ENCODE measurements at regions not wholly inside any gene's neighbourhood (a gene's known extent, or its start where the extent isn't known, plus 50 kb on each side); places are given as distances from the start of the nearest gene placed in this dataset.

- H3K79me2 ChIP-seq (ENCODE audit: control insufficient read depth, low read length): no peaks in the 10 kb centered on the region
- TF ChIP-seq, protein P1, sequence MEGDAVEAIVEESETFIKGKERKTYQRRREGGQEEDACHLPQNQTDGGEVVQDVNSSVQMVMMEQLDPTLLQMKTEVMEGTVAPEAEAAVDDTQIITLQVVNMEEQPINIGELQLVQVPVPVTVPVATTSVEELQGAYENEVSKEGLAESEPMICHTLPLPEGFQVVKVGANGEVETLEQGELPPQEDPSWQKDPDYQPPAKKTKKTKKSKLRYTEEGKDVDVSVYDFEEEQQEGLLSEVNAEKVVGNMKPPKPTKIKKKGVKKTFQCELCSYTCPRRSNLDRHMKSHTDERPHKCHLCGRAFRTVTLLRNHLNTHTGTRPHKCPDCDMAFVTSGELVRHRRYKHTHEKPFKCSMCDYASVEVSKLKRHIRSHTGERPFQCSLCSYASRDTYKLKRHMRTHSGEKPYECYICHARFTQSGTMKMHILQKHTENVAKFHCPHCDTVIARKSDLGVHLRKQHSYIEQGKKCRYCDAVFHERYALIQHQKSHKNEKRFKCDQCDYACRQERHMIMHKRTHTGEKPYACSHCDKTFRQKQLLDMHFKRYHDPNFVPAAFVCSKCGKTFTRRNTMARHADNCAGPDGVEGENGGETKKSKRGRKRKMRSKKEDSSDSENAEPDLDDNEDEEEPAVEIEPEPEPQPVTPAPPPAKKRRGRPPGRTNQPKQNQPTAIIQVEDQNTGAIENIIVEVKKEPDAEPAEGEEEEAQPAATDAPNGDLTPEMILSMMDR (IDR thresholded peaks at IDR 0.05; ENCODE audit: low read depth, low read length, poor library complexity, severe bottlenecking): no peak
- TF ChIP-seq EZH2phosphoT487 (IDR thresholded peaks at IDR 0.05; ENCODE audit: borderline replicate concordance, low read length): no peak
- no peaks in the 10 kb centered on the region for H3K4me1 ChIP-seq (ENCODE audit: control insufficient read depth, low read length)
- no peaks in the 10 kb centered on the region for H3K9me2 ChIP-seq (replicated peaks; ENCODE audit: control insufficient read depth, low read length)
- H3K36me3 ChIP-seq (ENCODE audit: control insufficient read depth, low read length): no peaks in the 10 kb centered on the region
- H3K4me3 ChIP-seq (ENCODE audit: low read length): no peak overlapping the region
- H3K27me3 ChIP-seq (ENCODE audit: control insufficient read depth, low read length): no peaks in the 10 kb centered on the region
- H3K4me2 ChIP-seq (ENCODE audit: low read length): no peak overlapping the region
- no peak overlapping the region for H3K27ac ChIP-seq (ENCODE audit: low read depth, low read length)
- H3F3A ChIP-seq (ENCODE audit: control insufficient read depth, insufficient read depth): no peaks in the 10 kb centered on the region
- H3K9me3 ChIP-seq (ENCODE audit: control insufficient read depth, insufficient read depth, low read length): no peaks in the 10 kb centered on the region
- H4K20me1 ChIP-seq (ENCODE audit: control insufficient read depth, insufficient read depth, low read depth, low read length): no peaks in the 10 kb centered on the region
Observed at GRCh38 chr20:6665621-6666355, 101.7 kb upstream of the BMP2 start.

GRCh38 chr20:6665161-6665560, 102.3 kb upstream of the BMP2 start:
- Histone ChIP-seq H3K9me3 (ENCODE audit: control insufficient read depth, insufficient read depth, low read length) (no peaks in the 10 kb centered on the region), H3K36me3 (ENCODE audit: control insufficient read depth, low read length) (no peaks in the 10 kb centered on the region), H3K79me2 (ENCODE audit: control insufficient read depth, low read length) (no peaks in the 10 kb centered on the region), H3K4me2 (ENCODE audit: low read length) (no peak overlapping the region), H3K27ac (ENCODE audit: low read depth, low read length) (no peak overlapping the region), H3K27me3 (ENCODE audit: control insufficient read depth, low read length) (no peaks in the 10 kb centered on the region), H3K4me3 (ENCODE audit: low read length) (no peak overlapping the region), H3K4me1 (ENCODE audit: control insufficient read depth, low read length) (no peaks in the 10 kb centered on the region), H3K9me2 (replicated peaks; ENCODE audit: control insufficient read depth, low read length) (no peaks in the 10 kb centered on the region), H3F3A (ENCODE audit: control insufficient read depth, insufficient read depth) (no peaks in the 10 kb centered on the region), H4K20me1 (ENCODE audit: control insufficient read depth, insufficient read depth, low read depth, low read length) (no peaks in the 10 kb centered on the region)
- TF ChIP-seq EZH2phosphoT487 (IDR thresholded peaks at IDR 0.05; ENCODE audit: borderline replicate concordance, low read length): no peak
- TF ChIP-seq, protein P1 (IDR thresholded peaks at IDR 0.05; ENCODE audit: low read depth, low read length, poor library complexity, severe bottlenecking): no peak

DNA sequence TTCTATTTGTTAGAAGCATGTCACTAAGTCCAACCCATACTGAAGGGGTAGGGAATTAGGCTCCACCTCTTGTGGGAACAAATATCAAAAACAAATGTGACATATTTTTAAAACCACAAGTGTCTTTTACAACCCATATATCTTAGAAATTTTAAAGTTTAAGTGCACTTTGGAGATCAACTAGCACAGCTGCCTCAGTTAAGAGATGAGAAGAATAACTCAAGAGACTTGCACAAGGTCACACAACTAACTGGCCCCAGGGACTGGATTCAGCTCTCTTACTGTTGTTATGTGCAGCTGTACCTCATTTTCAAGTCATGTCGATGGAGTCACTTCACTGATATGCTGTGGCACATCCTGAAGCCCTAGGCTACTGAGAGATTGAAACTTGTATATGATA, 102.9 kb upstream of the BMP2 start:
- no peaks in the 10 kb centered on the region for H3K9me2 ChIP-seq (replicated peaks; ENCODE audit: control insufficient read depth, low read length)
- no peaks in the 10 kb centered on the region for H3K36me3 ChIP-seq (ENCODE audit: control insufficient read depth, low read length)
- no peaks in the 10 kb centered on the region for H3K4me1 ChIP-seq (ENCODE audit: control insufficient read depth, low read length)
- no peak overlapping the region for H3K4me2 ChIP-seq (ENCODE audit: low read length)
- no peaks in the 10 kb centered on the region for H3K79me2 ChIP-seq (ENCODE audit: control insufficient read depth, low read length)
- no peaks in the 10 kb centered on the region for H3K9me3 ChIP-seq (ENCODE audit: control insufficient read depth, insufficient read depth, low read length)
- no peaks in the 10 kb centered on the region for H3K27me3 ChIP-seq (ENCODE audit: control insufficient read depth, low read length)
- no peak overlapping the region for H3K27ac ChIP-seq (ENCODE audit: low read depth, low read length)
- H4K20me1 ChIP-seq (ENCODE audit: control insufficient read depth, insufficient read depth, low read depth, low read length): no peaks in the 10 kb centered on the region
- no peaks in the 10 kb centered on the region for H3F3A ChIP-seq (ENCODE audit: control insufficient read depth, insufficient read depth)
- TF ChIP-seq, protein P1 (IDR thresholded peaks at IDR 0.05; ENCODE audit: low read depth, low read length, poor library complexity, severe bottlenecking): no peak
- TF ChIP-seq EZH2phosphoT487 (IDR thresholded peaks at IDR 0.05; ENCODE audit: borderline replicate concordance, low read length): no peak
- no peak overlapping the region for H3K4me3 ChIP-seq (ENCODE audit: low read length)
